HPDE6-E6E7 (cell line): ENCODE measurements at regions not wholly inside any gene's neighbourhood (a gene's known extent, or its start where the extent isn't known, plus 50 kb on each side); places are given as distances from the start of the nearest gene placed in this dataset.

Experiments
- DNase-seq: peaks from one replicate; pipeline ENCODE4 v3.0.0; 2011; ENCODE audit warnings: missing footprints; ENCODE audit errors: extremely low spot score

DNA sequence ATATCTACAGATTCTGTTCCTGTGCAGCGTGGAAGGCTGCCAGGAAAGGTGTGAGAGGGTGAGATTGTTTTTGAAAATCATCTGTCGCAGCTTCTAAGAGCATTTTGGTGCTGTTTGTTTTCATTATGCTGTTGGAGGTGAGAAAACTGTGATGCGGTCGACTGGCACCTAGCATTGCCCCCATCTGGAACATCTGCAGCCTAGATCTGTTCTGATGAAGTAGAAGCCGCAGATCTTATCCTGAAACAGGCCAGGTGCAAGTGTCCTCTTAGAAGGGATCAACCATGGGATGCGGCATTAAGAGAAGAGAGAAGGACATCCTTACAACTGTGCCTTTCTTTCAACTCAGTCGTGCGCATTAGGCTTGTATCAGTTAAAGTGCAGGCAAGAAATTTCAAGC, 167.3 kb downstream of the CDH26 start:
- no peak for DNase-seq

DNA sequence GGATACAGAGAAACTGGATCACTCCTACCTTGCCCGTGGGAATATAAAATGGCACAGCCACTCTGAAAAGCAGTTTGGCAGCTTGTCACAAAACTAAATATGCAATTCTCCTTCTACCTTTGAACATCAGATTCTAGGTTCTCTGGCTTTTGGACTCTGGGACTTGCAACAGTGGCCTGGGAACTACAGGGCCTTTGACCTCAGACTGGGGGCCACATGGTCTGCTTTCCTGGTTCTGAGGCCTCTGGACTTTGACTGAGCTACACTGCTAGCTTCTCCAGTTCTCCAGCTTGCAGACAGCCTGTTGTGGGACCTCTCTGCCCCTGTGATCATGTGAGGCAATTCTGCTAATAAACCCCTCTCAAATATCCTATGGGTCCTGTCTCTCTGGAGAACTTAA, 168.8 kb downstream of the CDH26 start:
- no peak for DNase-seq

DNA sequence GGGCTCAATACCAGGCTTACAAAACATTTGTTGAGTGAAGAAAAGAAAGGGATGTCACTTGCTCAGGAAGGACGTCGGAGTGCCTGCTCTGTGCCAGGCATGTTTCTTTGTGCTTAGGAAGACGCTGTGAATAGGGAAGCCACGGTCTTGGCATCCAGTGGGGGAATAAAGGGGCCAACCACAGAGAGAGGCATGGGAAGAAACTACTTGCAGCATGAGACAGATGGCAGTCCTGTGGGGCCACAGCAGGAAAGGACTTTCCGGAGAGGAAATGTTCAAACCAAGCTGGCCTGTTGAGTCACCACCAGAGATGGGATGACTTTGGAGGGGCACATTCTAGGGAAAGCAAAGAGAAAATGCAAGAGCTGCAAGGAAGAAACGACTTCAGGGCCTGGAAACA, 173.2 kb downstream of the CDH26 start:
- no peak for DNase-seq

DNA sequence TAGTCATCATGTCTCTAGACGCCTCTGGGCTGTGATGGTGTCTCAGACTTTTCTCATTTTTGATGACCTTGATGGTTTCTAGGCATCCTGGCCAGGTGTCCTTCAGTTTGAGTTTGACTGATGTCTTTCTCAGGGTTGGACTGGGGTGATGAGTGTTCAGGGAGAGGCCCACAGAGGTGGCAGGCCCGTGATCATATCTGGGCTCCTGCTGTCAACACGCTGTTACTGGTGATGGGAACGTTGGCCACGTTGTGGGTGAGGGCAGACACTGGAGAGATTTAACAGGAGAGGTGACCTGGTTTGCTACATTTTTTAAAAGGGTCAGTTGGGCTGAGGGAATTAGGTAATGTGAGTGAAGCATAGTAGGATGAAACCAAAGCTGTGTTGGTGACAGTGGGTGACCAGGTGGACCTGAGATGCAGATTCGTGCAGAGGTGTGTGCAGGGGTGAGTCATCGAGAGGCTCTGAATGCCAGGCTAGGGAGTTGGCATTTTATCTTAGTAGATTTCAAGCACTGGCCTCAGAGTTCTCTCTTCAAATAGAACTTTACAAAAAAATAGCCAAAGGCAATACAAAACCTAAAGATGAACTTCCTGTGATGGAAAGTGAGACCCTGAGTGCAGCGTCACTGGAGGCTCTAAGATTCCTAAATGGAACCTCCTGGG, 174.1 kb downstream of the CDH26 start:
- no peak for DNase-seq

DNA sequence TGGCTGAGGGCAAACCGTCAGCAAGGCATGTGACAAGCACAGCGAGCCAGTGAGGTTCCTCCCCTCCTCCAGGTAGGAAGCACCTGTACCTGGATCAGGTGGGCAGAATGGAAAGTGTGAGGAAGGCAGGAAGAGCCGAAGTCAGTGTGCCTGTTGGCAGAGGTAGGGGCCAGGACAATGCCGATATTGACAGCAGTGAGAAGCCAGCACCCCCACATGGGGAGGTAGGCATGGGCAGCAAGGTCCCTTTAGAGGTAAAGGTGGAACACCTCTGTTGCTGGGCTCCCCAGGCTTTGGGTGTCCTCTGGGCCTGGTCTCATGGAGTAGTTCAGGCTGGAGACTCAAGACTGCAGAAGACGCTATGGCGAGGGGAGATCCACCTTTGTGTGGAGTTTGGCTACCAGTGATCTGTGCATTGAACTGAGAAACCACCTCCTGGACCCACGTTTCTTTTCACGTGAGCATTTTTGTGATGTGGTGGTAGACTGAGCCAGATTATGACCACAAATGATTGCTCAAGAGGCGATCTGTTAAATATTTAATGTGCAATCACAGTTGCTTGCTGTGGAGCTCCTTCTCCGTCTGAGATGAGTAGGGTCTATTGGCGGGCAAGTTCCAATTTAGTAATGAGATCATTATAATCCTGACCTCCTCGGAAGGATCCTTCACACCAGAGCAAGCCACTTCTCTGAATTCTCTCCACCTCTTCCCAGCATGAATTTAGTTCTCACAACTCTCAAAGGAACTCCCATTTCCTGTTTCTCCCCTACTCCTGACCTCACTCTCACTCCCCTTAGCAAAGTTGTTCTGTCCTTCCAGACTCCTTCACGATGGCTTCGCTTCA, 174.8 kb downstream of the CDH26 start:
- DNase-seq, result no peak

DNA sequence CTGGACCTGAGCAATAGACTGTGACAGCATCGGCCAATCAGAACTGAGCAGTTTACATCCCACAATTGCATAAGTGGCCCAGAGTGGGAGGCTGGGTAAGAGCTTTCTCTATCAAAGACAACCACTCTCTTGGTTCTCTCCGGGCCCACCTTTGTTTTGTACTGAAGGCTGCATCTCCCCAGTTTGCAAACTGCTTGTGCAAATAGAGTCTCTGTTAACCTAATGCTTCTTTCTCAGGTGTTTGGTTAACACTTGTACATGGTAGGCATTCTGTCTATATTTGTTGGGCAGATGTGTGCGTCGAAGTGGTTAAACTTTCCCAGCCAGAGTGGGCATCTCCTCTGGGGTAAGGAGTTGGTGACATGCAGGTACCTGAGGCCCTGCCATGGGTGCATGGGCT, 177.1 kb downstream of the CDH26 start:
- no peak for DNase-seq

DNA sequence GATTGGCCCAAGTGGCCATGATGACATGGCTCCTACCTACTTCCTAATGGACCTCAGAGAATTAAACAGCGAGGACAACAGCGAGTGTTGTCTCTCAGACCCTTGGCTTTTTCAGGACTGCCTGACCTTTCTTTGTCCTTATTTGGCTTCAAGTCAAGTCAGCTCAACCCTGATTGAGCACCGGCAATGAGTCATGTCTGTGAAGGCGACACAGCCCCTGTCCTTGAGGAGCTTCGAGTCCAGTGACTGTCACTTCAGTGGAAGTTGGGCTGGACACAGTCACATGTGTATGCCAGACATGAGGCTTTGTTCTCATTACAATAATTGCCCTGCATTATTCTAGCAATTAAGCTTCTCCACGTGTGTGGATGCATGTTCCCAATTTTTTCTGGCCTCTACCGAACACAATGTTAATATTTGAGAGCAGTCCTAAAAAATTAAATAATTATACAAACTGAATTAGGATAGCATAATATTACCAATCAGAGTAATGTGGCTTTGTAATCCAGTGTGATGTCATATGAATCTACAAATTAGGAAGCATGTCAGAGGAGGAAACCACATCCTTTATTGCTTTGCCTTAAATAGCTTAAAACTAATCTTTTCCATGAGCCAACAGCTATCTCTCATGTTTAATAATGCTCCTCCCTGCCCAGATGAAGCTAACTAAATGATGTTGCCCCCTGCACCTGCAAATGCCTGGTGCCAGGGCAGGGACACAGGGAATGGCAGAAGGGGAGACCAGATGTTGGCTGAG, 178.6 kb downstream of the CDH26 start:
- DNase-seq, result no peak

DNA sequence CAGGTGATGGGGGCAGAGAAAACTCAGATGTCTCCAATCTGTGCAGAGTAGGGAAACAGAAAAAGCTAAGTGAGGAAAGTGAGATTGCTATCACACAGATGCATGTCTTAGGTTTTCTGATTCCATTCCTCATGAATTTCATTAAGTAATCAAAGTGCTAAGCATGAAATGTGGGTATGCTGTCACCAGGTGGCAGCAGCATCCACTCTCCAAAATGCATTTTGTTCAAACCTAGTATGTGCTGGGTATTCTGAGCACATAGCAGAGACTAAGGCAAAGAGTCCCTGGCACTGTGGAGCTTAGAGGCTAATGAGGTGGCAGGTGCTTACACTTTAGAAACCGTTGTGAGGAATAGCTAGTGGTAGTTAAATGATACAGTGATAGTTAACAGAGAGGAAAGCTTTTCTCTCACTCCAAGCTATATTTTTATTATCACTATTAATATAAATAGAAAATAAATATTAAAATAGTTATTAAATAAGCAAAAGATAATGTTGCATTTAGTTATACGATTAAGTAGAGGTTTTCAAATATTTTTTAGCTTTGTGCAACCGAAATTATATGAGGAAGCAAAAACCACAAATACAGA, 179.5 kb downstream of the CDH26 start:
- DNase-seq, result no peak

DNA sequence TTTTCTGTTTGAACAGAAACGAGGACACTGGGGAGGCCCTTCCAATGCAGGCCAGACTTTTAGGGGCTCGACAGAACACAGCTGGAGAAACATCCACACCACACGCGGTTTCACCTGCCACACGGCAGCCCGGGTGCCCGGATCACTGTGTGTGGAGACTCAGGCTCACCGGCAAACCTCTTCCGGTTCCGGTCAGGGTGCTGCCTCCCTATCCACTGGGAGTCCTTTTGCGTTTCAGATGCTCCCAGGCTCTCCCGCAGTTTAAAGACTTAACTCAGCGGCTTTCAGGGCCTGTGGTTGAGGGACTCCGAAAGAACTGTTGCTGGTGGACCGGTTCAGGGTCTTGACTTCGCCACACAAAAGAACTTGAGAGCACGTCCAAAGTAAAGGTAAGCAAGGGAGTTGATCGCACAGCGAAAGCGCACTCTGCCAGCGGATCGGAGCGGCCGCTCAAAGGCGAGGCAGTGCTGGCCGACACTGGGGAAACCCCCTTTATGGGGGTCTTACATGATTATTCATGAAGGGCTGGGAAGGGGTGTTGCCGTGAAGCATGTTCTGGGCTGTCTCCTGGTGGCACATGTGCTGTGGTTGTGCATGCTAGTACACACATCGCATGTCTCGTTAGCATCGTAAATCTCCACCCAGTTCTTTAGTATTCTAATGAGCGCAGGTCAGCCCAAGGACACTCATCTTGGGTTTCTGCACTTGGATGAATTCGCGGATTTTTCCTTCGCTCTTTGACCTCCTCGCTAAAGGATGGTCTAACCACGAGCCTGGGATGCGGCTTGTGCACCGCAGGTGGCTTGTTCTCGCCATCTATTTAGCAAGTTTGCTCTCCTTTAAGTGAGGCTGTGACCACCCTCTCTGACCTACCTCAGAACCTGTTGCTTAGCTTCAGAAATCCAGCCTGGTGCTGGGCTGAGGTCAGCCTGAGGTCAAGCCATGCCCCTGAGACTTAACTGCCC, 180.3 kb downstream of the CDH26 start:
- DNase-seq, result no peak

DNA sequence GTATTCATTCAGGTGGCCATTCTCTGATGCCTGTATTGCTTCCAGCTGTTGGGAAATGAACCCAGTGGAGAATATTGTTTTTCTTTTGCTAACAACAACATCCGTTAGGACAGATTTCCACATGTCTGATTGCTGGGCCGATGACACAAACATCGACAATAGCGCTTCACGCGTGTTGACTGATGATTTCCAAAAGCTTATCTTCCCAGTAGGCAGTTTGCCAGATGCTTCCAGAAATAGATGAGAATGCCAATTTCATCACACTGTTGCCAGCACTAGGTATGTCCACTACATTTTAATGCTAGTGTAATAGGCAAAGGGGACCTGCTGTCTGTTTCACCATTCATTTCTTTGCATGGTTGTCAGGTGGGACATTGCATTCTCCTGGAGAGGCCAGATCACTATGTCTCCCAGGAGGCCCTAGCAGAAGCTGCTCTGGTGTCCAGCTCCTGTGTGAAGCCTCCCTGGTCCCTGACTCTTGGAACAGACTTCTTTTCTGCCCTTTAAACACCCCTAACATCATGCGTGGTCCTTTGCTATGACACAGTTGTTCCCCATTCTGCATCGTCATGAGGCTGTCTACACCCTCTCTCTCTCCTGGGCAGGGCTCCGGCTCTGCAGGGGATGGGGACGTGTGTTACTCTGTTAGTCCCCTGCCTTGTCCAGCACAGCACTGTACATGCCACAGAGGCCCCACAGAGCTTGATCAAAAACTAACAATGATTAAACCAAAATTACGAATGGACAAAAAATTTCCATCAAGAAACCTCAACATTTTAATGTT, 181.6 kb downstream of the CDH26 start:
- DNase-seq, result no peak

DNA sequence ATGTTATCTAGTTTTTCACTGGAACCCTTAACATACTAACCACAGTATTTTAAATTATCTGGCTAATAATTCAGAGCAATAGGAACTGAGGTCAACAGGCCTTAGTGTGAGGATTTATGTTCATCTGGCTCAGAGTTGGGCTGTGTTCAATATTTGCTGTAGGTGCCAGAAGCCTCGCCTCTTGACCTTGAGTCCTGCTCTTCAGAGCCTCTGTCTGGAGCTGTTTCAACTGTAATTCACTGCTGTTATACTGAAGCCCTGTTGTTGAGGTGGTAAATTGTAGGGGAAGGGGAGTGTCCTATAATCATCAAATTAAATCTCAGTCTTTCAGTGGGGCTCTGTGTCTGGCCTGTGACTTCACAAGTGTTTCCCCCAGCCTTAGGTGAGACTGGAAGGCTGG, 184.4 kb downstream of the CDH26 start:
- no peak for DNase-seq

DNA sequence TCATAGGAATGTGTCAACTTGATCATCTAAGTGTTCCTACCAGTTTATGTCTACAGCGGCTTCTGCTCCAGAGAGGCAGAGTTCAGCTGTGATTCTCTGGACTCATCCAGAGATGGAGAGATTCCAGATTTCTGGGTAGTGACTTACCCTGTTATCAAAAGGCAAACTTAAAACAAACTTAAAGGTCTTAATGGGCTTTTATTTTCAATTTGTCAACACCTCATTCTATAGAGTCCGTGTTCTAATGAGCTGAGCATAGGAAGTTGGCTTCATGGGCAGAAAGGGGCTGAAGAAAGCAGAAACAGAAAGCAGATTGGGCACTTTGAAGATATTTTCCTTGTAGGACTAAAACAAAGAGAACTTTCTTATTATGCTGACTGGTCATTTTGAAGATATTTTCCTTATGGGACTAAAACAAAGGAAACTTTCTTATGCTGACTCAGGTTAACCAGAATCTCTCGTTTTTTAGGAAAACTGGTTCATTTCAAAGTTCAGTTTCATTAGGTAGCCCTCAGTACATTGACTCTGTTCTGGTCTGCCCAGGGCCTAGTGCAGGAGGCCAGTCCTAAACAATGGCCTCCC, 185.1 kb downstream of the CDH26 start:
- DNase-seq, result no peak

DNA sequence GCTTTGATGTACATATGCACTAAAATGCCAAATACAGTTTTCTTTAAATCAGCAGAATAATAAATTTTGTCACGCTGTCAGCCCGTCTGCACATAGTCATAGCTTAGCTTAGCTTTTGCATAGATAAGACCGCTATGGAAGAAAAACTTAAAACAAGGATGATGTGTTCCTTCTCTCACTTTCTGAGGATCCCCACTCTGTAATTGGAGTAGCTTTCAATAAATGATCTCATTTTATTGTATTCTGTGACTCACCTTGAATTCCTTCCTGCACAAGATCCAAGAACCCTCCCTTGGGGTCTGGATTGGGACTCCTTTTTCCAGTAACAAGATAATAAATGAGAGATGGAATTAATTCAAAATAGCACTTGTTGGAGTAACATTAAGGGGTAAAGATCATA, 186.2 kb downstream of the CDH26 start:
- no peak for DNase-seq

DNA sequence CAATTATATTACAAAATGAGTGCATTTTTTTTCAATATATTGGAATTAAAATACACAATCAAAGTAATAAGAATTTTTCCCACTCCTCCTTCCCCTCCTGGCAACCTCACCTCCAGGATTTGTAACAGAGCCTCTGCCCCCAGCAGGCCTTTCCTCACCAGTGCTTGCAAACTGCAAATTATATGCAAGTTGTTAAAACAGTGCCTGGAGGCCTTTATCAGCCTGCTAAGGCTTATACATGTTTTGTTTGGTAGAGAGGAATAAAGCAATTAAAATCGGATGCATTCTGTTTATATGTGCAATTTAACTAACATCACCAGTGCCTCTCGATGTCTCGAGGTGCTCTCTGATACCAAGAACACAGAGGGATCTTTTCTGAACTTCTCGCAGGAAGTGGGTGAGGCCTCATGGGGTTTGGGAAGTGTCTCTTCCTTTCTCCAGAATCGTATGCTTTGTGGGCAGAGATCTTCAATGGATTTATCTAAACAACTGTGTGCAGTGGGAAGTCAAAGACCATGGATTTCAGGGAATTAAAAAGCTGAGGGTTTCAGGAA, 186.8 kb downstream of the CDH26 start:
- DNase-seq, result no peak

DNA sequence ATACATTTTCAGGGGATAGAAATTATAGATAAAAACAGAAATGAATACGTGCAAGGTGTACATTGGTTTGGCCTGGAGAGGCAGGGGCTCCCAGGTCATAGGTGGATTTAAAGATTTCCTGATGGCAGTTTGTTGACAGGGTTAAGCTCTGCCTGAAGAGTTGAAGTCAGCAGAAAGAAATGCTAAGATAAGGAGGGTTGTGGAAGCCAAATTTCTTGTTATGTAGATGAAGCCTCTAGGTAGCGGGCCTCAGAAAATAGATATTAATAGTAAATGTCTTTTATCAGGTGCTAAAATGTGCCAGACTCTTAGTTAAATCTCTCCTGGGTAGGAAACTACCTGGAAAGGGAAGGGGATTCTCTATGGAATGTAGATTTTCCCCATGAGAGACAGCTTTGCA, 188.8 kb downstream of the CDH26 start:
- DNase-seq, result no peak

DNA sequence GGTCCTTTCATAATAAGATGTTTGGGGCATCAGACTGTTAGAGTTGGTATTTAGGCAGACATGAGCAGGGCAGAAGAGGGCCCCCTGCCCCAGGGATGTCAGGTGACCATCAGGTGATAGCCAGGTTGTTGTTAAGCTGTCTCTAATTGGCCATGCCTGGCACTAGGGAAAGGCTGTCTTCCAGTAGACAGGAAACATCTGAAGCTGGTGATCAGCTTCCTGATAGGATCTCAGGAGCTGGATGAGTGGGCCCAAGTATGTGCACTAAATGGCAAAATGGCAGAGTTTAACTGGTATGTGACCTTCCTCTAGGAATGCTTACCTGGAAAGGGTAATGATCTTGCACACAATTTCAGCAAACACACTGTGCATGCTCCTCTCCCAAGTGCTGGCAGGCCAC, 190.7 kb downstream of the CDH26 start:
- DNase-seq, result no peak

DNA sequence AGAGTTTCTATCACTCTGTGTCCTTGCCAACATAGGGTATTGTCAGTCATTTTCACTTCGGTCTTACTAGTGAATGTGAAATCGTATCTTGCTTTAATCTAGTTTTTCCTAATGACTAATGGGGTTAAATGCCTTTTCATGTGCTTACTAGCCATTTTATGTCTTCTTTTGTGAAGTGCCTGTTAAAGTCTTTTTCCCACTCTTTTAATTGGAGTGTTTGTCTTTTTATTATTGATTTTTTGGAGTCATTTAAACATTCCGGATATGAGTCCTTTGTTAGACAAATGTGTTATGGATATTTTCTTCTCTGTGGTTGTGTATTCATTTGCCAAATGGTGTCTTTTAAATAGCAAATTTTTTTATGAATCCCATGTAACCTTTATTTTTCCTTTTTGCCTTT, 194.6 kb downstream of the CDH26 start:
- no peak for DNase-seq

DNA sequence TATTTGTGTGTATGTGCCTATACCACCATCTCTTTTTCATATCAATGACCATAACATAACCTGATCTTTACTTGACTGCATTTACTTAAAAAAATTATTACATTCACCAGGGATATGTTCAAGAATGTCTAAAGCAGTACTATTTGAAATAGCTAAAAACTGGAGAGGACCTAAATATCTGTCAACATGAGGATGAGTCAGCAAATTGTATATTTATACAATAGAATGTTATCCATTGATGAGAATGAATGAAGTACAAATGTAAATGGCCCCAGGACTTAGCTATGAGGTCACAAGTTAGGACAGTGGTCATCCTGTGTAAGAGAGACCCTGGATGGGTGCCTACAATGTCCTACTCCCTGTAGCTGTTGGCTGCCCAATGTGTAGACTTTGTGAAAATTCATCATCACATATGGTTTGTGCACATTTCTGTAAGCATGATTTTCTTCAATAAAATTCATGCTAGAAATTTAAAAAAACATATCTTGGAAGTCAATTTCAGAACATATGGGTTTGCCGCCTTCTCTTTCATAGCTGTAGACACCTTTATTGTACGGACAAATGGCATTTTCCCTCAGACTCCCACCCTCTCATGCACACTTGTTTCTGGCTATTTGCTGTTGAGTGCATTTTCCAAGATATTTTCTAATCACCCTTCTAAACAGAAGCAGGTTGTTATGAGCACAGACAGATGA, 202.4 kb downstream of the CDH26 start:
- DNase-seq, result no peak

DNA sequence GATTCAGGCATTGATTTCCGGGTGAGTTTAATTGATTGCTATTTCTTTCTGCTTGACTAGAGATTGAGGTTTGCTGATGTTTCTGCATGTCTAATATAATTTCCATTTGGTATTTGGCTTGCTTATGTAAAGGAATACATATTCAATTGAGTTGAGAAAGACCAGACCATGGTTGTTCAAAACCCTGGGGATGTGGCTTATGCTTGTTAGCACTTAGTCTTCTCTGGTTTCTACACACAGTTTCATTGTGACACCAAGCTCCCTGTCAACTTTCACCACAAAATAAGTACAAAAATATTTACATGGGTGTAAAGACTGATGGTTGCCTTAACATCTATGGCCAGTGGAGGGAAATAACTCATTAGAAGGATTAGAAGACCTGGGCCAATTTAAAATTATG, 209.6 kb downstream of the CDH26 start:
- no peak for DNase-seq
